Smooth muscle cell (in vitro differentiated cells): ENCODE measurements at regions not wholly inside any gene's neighbourhood (a gene's known extent, or its start where the extent isn't known, plus 50 kb on each side); places are given as distances from the start of the nearest gene placed in this dataset.

Experiments
- DNase-seq: peaks from one replicate; lab custom pipeline; 2025; ENCODE audit not compliant: unreplicated experiment; lab: John Stamatoyannopoulos, UW
- H2AFZ ChIP-seq: fragments of 200-600 bp; sonication (generic); 2 replicates; pipeline ENCODE4 v1.6.0; 2016; ENCODE audit warnings: antibody characterized with exemption, low read depth, mild to moderate bottlenecking
- H3F3A ChIP-seq: fragments of 200-600 bp; sonication (generic); 2 replicates; pipeline ENCODE4 v1.6.0; 2017; ENCODE audit warnings: antibody characterized with exemption, low read depth
- H3K27ac ChIP-seq: fragments of 200-600 bp; sonication (generic); 2 replicates; pipeline ENCODE4 v1.5.1; 2016; ENCODE audit warnings: low read depth, mild to moderate bottlenecking
- H3K27me3 ChIP-seq: fragments of 200-600 bp; sonication (generic); 2 replicates; pipeline ENCODE4 v1.6.1; 2016; ENCODE audit warnings: low read depth, mild to moderate bottlenecking
- H3K36me3 ChIP-seq: fragments of 200-600 bp; sonication (generic); 2 replicates; pipeline ENCODE4 v1.5.1; 2016; ENCODE audit warnings: low read depth
- H3K4me1 ChIP-seq: fragments of 200-600 bp; sonication (generic); 2 replicates; pipeline ENCODE4 v1.5.1; 2016; ENCODE audit warnings: low read depth
- H3K4me2 ChIP-seq: fragments of 200-600 bp; sonication (generic); 2 replicates; pipeline ENCODE4 v1.6.0; 2016; ENCODE audit warnings: mild to moderate bottlenecking
- H3K4me3 ChIP-seq: fragments of 200-600 bp; sonication (generic); 2 replicates; pipeline ENCODE4 v1.5.1; 2016; ENCODE audit warnings: mild to moderate bottlenecking
- H3K79me2 ChIP-seq: fragments of 200-600 bp; sonication (generic); 2 replicates; pipeline ENCODE4 v1.6.0; 2016; ENCODE audit warnings: low read depth, mild to moderate bottlenecking
- H3K9ac ChIP-seq: fragments of 200-600 bp; sonication (generic); 2 replicates; pipeline ENCODE4 v1.6.0; 2016; ENCODE audit warnings: low read depth
- H3K9me3 ChIP-seq: fragments of 200-600 bp; sonication (generic); replicated peaks from 2 replicates; pipeline ENCODE4 v1.5.1; 2016; ENCODE audit warnings: low read depth
- H4K20me1 ChIP-seq: fragments of 200-600 bp; sonication (generic); 2 replicates; pipeline ENCODE4 v1.6.0; 2016; ENCODE audit warnings: low read depth
- WGBS: methylation state at CpG from one replicate; pipeline ENCODE4 v1.1.7; 2016; ENCODE audit warnings: low lambda C conversion rate; 5-methylcytosine and 5-hydroxymethylcytosine counted together
- TF ChIP-seq, protein P1 (sequence below): fragments of 200-600 bp; sonication (generic); IDR thresholded peaks from 2 replicates; pipeline ENCODE4 v1.5.1; 2017; ENCODE audit warnings: borderline replicate concordance, mild to moderate bottlenecking, antibody characterized with exemption; ENCODE audit not compliant: insufficient read depth, poor library complexity, severe bottlenecking

DNA sequence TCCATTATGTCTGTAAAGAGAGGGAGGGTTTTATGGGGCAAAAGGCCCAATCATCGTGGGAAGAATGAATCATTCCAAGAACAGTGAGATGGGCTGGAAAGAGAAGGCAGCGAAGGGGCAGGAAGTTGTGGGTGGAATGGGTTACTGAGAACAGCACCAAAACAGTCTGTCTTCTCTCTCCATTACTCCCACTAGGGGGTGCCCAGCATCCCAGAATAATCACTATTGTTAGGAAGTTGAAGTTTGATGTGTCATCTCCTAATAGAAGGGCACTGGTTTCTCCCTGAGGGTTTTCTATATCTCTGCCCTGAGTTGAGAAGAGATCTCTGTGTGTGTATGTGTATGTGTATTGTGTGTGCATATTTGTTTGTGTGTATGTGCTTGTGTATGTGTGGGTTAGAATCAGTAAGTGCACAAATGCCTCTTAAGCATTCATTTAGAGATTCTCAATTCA, 76.6 kb upstream of the MAP4K3 start:
- no peaks in the 10 kb centered on the region for H4K20me1 ChIP-seq
- TF ChIP-seq, protein P1, sequence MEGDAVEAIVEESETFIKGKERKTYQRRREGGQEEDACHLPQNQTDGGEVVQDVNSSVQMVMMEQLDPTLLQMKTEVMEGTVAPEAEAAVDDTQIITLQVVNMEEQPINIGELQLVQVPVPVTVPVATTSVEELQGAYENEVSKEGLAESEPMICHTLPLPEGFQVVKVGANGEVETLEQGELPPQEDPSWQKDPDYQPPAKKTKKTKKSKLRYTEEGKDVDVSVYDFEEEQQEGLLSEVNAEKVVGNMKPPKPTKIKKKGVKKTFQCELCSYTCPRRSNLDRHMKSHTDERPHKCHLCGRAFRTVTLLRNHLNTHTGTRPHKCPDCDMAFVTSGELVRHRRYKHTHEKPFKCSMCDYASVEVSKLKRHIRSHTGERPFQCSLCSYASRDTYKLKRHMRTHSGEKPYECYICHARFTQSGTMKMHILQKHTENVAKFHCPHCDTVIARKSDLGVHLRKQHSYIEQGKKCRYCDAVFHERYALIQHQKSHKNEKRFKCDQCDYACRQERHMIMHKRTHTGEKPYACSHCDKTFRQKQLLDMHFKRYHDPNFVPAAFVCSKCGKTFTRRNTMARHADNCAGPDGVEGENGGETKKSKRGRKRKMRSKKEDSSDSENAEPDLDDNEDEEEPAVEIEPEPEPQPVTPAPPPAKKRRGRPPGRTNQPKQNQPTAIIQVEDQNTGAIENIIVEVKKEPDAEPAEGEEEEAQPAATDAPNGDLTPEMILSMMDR, result peak; percentile 56
- peaks cover 24% of the 10 kb centered on the region for H3F3A ChIP-seq
- peaks cover 23% of the 10 kb centered on the region for H3K4me1 ChIP-seq
- H3K9me3 ChIP-seq, result no peaks in the 10 kb centered on the region
- peak overlapping the region; percentile 68 for H3K4me2 ChIP-seq
- H2AFZ ChIP-seq, result no peak overlapping the region
- H3K27ac ChIP-seq, result peak overlapping the region; percentile 98
- H3K9ac ChIP-seq, result peak overlapping the region; percentile 86
- H3K4me3 ChIP-seq, result no peak overlapping the region
- WGBS, result 0% methylated on average over 2 of the region's 2 CpGs
- H3K79me2 ChIP-seq, result no peaks in the 10 kb centered on the region
- H3K36me3 ChIP-seq, result no peaks in the 10 kb centered on the region
- no peaks in the 10 kb centered on the region for H3K27me3 ChIP-seq
- no peak for DNase-seq

DNA sequence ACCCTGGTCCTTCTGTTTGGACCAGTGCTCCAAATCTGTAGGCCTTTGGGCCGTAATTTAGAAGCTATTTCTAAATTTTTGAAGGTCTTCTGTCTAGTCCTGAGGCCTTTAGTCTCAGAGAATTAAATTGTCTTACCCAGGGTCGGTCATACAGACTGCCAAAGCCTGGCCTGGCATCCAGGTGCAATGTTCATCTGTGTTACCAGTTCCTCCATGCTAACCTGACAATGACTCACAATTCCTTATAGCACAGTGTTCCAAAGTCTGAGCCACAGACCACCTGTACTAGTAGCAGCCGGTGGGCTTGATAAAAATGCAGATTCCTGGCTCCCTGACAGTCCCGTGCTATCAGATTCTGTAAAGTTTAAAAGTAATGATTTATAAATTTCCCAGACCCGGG, 77.7 kb upstream of the MAP4K3 start:
- no peaks in the 10 kb centered on the region for H4K20me1 ChIP-seq
- H3K27ac ChIP-seq, result no peak overlapping the region
- no peak overlapping the region for H3K4me3 ChIP-seq
- WGBS, result 95% methylated on average over 5 of the region's 5 CpGs
- TF ChIP-seq, protein P1, result no peak
- H3F3A ChIP-seq, result peaks cover 24% of the 10 kb centered on the region
- peaks cover 23% of the 10 kb centered on the region for H3K4me1 ChIP-seq
- DNase-seq, result no peak
- H2AFZ ChIP-seq, result no peak overlapping the region
- no peak overlapping the region for H3K9ac ChIP-seq
- H3K9me3 ChIP-seq, result no peaks in the 10 kb centered on the region
- H3K27me3 ChIP-seq, result no peaks in the 10 kb centered on the region
- H3K36me3 ChIP-seq, result no peaks in the 10 kb centered on the region
- no peak overlapping the region for H3K4me2 ChIP-seq
- H3K79me2 ChIP-seq, result no peaks in the 10 kb centered on the region

DNA sequence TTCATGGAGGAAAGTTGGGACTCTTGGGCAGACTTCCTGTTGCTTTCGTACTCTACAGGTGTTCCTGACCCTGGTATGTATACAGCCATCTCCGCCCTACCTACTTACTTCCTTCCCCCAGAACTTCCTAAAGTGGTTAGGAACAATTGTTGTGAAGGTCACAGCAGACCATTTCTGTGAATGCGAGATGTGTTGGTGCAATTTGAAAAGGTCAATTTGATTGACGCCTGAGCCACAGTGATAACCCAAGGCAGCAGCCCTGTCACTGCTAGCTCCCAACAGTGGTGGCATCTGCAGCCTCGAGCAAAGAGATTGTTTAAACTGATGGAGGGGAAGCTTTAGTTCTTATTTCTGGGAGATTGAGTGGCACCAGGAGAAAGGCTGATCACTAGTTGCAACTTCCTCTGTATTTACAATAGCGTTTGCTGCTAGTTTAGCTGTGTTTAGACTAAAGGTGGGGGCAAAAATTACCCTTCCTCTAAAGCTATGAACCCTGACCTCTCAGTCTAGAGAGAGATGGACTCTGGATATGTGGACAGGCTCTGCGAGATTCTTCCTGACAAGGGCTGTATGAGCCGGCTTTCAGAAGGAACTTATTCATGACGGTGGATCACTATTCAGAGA, 78.3 kb upstream of the MAP4K3 start:
- DNase-seq, result no peak
- H3K4me2 ChIP-seq, result no peak overlapping the region
- H3K36me3 ChIP-seq, result no peaks in the 10 kb centered on the region
- H3K79me2 ChIP-seq, result no peaks in the 10 kb centered on the region
- H4K20me1 ChIP-seq, result no peaks in the 10 kb centered on the region
- TF ChIP-seq, protein P1, result no peak
- H3K4me1 ChIP-seq, result peaks cover 23% of the 10 kb centered on the region
- H3K9me3 ChIP-seq, result no peaks in the 10 kb centered on the region
- H3K27ac ChIP-seq, result no peak overlapping the region
- H3K27me3 ChIP-seq, result no peaks in the 10 kb centered on the region
- peaks cover 24% of the 10 kb centered on the region for H3F3A ChIP-seq
- no peak overlapping the region for H3K4me3 ChIP-seq
- H3K9ac ChIP-seq, result no peak overlapping the region
- 82% methylated on average over 9 of the region's 9 CpGs for WGBS
- no peak overlapping the region for H2AFZ ChIP-seq

DNA sequence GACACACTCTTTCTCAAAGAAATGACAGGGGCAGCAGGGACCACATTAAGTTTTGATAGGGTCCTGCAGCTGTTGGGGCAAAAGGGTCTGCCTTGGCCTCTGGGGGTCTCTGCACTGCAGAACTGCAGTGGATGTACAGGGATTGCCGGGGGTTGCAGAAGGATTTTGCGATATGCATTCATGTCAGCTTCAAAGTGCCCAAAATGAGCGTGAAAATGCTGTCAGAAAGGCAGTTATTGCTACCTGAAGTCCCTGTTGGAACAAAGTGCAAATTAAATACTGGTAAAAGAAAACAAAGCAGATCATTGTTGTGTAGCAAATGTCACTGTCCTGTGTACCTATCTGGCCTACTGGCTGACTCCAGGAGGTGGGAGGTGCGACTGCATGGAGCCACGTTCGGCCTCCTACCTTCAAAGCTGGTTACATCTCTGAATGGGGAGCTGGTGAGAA, 78.8 kb upstream of the MAP4K3 start:
- H3K4me3 ChIP-seq, result no peak overlapping the region
- H3K27ac ChIP-seq, result peak overlapping the region; percentile 51
- H4K20me1 ChIP-seq, result no peaks in the 10 kb centered on the region
- no peak overlapping the region for H3K9ac ChIP-seq
- peaks cover 23% of the 10 kb centered on the region for H3K4me1 ChIP-seq
- H3K36me3 ChIP-seq, result no peaks in the 10 kb centered on the region
- H3K4me2 ChIP-seq, result no peak overlapping the region
- DNase-seq, result no peak
- peaks cover 24% of the 10 kb centered on the region for H3F3A ChIP-seq
- no peaks in the 10 kb centered on the region for H3K79me2 ChIP-seq
- 79% methylated on average over 6 of the region's 6 CpGs for WGBS
- no peaks in the 10 kb centered on the region for H3K9me3 ChIP-seq
- no peak overlapping the region for H2AFZ ChIP-seq
- no peaks in the 10 kb centered on the region for H3K27me3 ChIP-seq
- TF ChIP-seq, protein P1, result no peak
